ENCODE measurements at regions not wholly inside any gene's neighbourhood (a gene's known extent, or its start where the extent isn't known, plus 50 kb on each side); places are given as distances from the start of the nearest gene placed in this dataset.

- BruUV-seq (replicated peaks), result no TSS peak
- DNase-seq (ENCODE audit: low spot score), result no peak
- H3K4me3 ChIP-seq (ENCODE audit: low read depth, low read length, poor library complexity, severe bottlenecking), result no peak overlapping the region
- H3K4me1 ChIP-seq (ENCODE audit: insufficient read depth, low read length, poor library complexity, severe bottlenecking), result no peaks in the 10 kb centered on the region
- H3K4me2 ChIP-seq (ENCODE audit: low read length), result no peak overlapping the region
- no peak overlapping the region for H2AFZ ChIP-seq (ENCODE audit: low read length)
- no peak overlapping the region for H3K27ac ChIP-seq (ENCODE audit: low read depth, low read length, poor library complexity, severe bottlenecking)
- H3K36me3 ChIP-seq (ENCODE audit: insufficient read depth, low read length), result no peaks in the 10 kb centered on the region
- intact Hi-C loops (cut with micrococcal nuclease; ENCODE audit: unreplicated experiment), result no loop called here
- no peaks in the 10 kb centered on the region for H3K9me3 ChIP-seq (ENCODE audit: low read length)
- ChIA-PET CTCF (ENCODE audit: unreplicated experiment) (no interaction called here), POLR2A (interaction anchor here (1.0 kb wide), 1 partner anchor 15 kb away, joined by 4 read pairs; no protein-coding TSS in a partner anchor)
- H4K20me1 ChIP-seq (ENCODE audit: insufficient read depth, low read length), result no peaks in the 10 kb centered on the region
- H3K9me2 ChIP-seq (ENCODE audit: insufficient read depth, low read length), result no peaks in the 10 kb centered on the region
- TF ChIP-seq CTCF (conservative IDR thresholded peaks at IDR 0.05; ENCODE audit: low read length) (no peak), EZH2phosphoT487 (IDR thresholded peaks at IDR 0.05; ENCODE audit: borderline replicate concordance, low read depth, low read length) (no peak)
- H3K79me2 ChIP-seq (ENCODE audit: insufficient read depth, low read depth, low read length), result no peaks in the 10 kb centered on the region
Measured at GRCh38 chr12:20174528-20175175, 193.7 kb upstream of the PDE3A start.

- Histone ChIP-seq H2AFZ (ENCODE audit: low read length) (no peak overlapping the region), H3K9me2 (ENCODE audit: insufficient read depth, low read length) (no peaks in the 10 kb centered on the region), H3K4me2 (ENCODE audit: low read length) (no peak overlapping the region), H3K4me3 (ENCODE audit: low read depth, low read length, poor library complexity, severe bottlenecking) (no peak overlapping the region), H4K20me1 (ENCODE audit: insufficient read depth, low read length) (no peaks in the 10 kb centered on the region; the same call in 1 of the 2 replicates), H3K27ac (ENCODE audit: low read depth, low read length, poor library complexity, severe bottlenecking) (no peak overlapping the region), H3K4me1 (ENCODE audit: insufficient read depth, low read length, poor library complexity, severe bottlenecking) (no peaks in the 10 kb centered on the region), H3K9me3 (ENCODE audit: low read length) (no peaks in the 10 kb centered on the region), H3K36me3 (ENCODE audit: insufficient read depth, low read length) (no peaks in the 10 kb centered on the region), H3K79me2 (ENCODE audit: insufficient read depth, low read depth, low read length) (no peaks in the 10 kb centered on the region)
- DNase-seq (ENCODE audit: low spot score), result no peak
- POLR2A ChIA-PET, result interaction anchor here (0.7 kb wide), 2 partner anchors 21 to 1281 kb away, joined by 3 to 7 read pairs; no protein-coding TSS in a partner anchor
- CTCF ChIA-PET (ENCODE audit: unreplicated experiment), result no interaction called here
- no TSS peak for BruUV-seq (replicated peaks)
- intact Hi-C loops (cut with micrococcal nuclease; ENCODE audit: unreplicated experiment), result no loop called here
- TF ChIP-seq EZH2phosphoT487 (IDR thresholded peaks at IDR 0.05; ENCODE audit: borderline replicate concordance, low read depth, low read length) (no peak), CTCF (conservative IDR thresholded peaks at IDR 0.05; ENCODE audit: low read length) (no peak)
Measured at GRCh38 chr12:20175704-20176388, 192.5 kb upstream of the PDE3A start.
